GM12864 (cell line): ENCODE measurements at regions not wholly inside any gene's neighbourhood (a gene's known extent, or its start where the extent isn't known, plus 50 kb on each side); places are given as distances from the start of the nearest gene placed in this dataset.

ENCODE experiments used
- DNase-seq: peaks from one replicate; pipeline ENCODE4 v3.0.0-alpha.2; 2011; ENCODE audit warnings: low read depth
- H3K4me3 ChIP-seq: 2 replicates; pipeline ENCODE4 v1.5.1; 2011; ENCODE audit warnings: mild to moderate bottlenecking, low read depth, low read length, control low read depth
- CTCF ChIP-seq: IDR thresholded peaks from 2 replicates; pipeline ENCODE4 v1.5.1; 2011; ENCODE audit warnings: low read depth, mild to moderate bottlenecking, moderate library complexity, low read length, control low read depth, inconsistent platforms; ENCODE audit errors: missing control alignments

- TF ChIP-seq CTCF: no peak
- no peak for DNase-seq
- no peak overlapping the region for H3K4me3 ChIP-seq
Measured at GRCh38 chr2:116061023-116061422, 1618.6 kb downstream of the DPP10 start.

- no peak overlapping the region for H3K4me3 ChIP-seq
- no peak for DNase-seq
- TF ChIP-seq CTCF: no peak
Measured at GRCh38 chr2:116073731-116074130, 1631.3 kb downstream of the DPP10 start.

DNA sequence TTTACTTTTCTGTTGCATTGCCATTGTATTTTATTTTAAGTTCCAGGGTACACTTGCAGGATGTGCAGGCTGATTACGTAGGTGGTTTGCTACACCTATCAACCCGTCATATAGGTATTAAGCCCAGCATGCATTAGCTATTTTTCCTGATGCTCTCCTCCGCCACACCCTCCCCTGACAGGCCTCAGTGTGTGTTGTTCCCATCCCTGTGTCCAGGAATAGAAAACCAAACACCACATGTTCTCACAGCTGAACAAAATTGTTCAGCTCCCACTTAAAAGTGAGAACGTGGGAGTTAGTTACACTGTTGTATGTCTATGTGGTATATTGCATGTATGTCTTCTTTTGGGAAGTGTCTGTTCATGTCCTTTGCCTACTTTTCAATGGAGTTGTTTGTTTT, 1631.7 kb downstream of the DPP10 start:
- no peak for DNase-seq
- H3K4me3 ChIP-seq: no peak overlapping the region
- no peak for TF ChIP-seq CTCF

DNA sequence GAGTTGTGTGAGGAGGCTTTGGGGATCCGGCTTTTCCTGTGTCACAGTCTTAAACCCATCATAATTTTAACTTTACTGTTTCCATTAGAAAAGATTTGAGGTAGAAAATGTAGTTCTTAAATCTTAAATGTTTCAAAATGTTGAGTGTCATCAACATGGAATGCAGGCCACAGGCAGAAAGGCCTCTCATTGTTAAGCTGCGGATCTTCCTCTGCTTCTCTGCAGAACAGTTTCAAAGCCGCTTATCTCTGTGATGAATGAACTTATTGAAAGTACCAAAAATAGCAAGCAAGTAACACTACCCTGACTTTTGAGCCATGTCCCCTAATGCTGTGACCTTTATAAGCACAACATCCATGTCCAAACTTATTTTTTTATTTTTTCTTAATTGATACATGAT, 1645.8 kb downstream of the DPP10 start:
- H3K4me3 ChIP-seq: no peak overlapping the region
- TF ChIP-seq CTCF: no peak
- no peak for DNase-seq

DNA sequence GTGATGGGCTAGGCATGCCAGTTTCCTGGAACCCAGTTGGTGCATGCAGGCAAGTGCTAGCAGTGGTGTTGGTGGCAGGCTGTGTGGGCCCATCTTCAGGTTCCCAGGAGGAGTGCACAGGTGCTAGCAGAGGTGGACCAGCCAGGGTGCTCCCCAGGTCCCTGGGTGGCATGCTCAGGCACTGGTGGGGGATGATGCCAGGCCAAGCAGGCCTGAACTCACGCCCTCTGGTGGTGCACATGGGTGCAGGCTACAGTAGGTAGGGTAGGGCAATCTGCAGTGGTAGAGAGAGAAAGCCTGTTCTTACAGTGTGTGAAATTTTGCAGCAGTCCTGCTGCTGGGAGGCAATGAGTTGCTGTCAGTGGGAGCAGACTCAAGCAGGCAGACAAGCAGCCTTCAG, 1651.8 kb downstream of the DPP10 start:
- peak; percentile 17 for TF ChIP-seq CTCF
- no peak overlapping the region for H3K4me3 ChIP-seq
- DNase-seq: no peak

DNA sequence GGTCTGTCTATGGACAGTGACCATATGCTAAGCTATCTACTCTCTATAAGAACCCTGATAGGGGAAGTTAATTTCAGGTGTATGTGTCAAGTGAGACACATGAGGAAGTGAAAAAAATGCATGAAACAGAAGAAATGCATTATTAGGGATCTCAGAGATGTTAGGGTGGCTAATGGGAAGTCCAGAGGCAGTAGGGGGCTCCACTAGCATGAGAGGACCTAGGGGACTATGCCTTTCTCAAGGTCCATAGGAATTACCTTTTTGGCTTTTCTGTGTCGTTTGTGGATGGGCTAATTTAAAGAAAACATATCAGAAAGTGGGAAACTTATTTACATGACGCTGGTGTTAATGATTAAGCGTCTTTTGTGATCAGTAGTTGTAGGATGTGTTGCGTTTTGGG, 1653.2 kb downstream of the DPP10 start:
- TF ChIP-seq CTCF: no peak
- no peak for DNase-seq
- no peak overlapping the region for H3K4me3 ChIP-seq

GRCh38 chr2:116098049-116098448, 1655.6 kb downstream of the DPP10 start:
- TF ChIP-seq CTCF: no peak
- no peak for DNase-seq
- H3K4me3 ChIP-seq: no peak overlapping the region
